KMS-11 (cell line): ENCODE measurements at regions not wholly inside any gene's neighbourhood (a gene's known extent, or its start where the extent isn't known, plus 50 kb on each side); places are given as distances from the start of the nearest gene placed in this dataset.

Experiments used
- H2AFZ ChIP-seq: fragments of 200-600 bp; sonication (generic); 2 replicates; pipeline ENCODE4 v1.6.1; 2016; ENCODE audit warnings: antibody characterized with exemption, mixed run types, low read depth
- H3K27ac ChIP-seq: fragments of 200-600 bp; sonication (generic); 2 replicates; pipeline ENCODE4 v1.6.1; 2016; ENCODE audit warnings: mild to moderate bottlenecking, mixed run types
- H3K27me3 ChIP-seq: fragments of 200-600 bp; sonication (generic); 2 replicates; pipeline ENCODE4 v1.6.1; 2017; ENCODE audit warnings: mild to moderate bottlenecking, low read depth, mixed run types, moderate library complexity; ENCODE audit not compliant: insufficient read depth
- H3K36me3 ChIP-seq: fragments of 200-600 bp; sonication (generic); 2 replicates; pipeline ENCODE4 v1.6.1; 2017; ENCODE audit warnings: mild to moderate bottlenecking, mixed run types; ENCODE audit not compliant: insufficient read depth
- H3K4me1 ChIP-seq: fragments of 200-600 bp; sonication (generic); 2 replicates; pipeline ENCODE4 v1.6.1; 2016; ENCODE audit warnings: mild to moderate bottlenecking, low read depth, mixed run types; ENCODE audit not compliant: poor library complexity, severe bottlenecking
- H3K4me2 ChIP-seq: fragments of 200-600 bp; sonication (generic); 2 replicates; pipeline ENCODE4 v1.7.0; 2016; ENCODE audit warnings: mild to moderate bottlenecking, mixed run types
- H3K4me3 ChIP-seq: fragments of 200-600 bp; sonication (generic); IDR thresholded peaks from 2 replicates; pipeline ENCODE4 v1.6.1; 2017; ENCODE audit warnings: low read depth, low read length, mixed read lengths; ENCODE audit not compliant: insufficient read depth
- H3K79me2 ChIP-seq: fragments of 200-600 bp; sonication (generic); 2 replicates; pipeline ENCODE4 v1.6.1; 2016; ENCODE audit warnings: low read depth, mixed run types; ENCODE audit not compliant: insufficient read depth
- H3K9ac ChIP-seq: fragments of 200-600 bp; sonication (generic); 2 replicates; pipeline ENCODE4 v1.6.1; 2016; ENCODE audit warnings: mild to moderate bottlenecking, mixed run types
- H4K20me1 ChIP-seq: fragments of 200-600 bp; sonication (generic); 2 replicates; pipeline ENCODE4 v1.6.1; 2016; ENCODE audit warnings: mild to moderate bottlenecking, mixed run types; ENCODE audit not compliant: insufficient read depth
- CTCF ChIP-seq: fragments of 200-600 bp; sonication (generic); conservative IDR thresholded peaks from 2 replicates; pipeline ENCODE4 v1.6.1; 2017; ENCODE audit warnings: low read depth, mild to moderate bottlenecking, antibody characterized with exemption, low read length, moderate library complexity, mixed read lengths

GRCh38 chr5:59976342-59976741, 82.8 kb upstream of the PDE4D start:
- Histone ChIP-seq H3K4me2 (no peak overlapping the region), H3K36me3 (no peaks in the 10 kb centered on the region), H2AFZ (no peak overlapping the region), H3K4me3 (no peak overlapping the region), H4K20me1 (no peaks in the 10 kb centered on the region), H3K9ac (no peak overlapping the region), H3K27me3 (no peaks in the 10 kb centered on the region), H3K4me1 (no peaks in the 10 kb centered on the region), H3K27ac (no peak overlapping the region), H3K79me2 (no peaks in the 10 kb centered on the region)
- TF ChIP-seq CTCF, result no peak

- TF ChIP-seq CTCF, result no peak
- no peaks in the 10 kb centered on the region for H3K27me3 ChIP-seq
- H3K4me1 ChIP-seq, result no peaks in the 10 kb centered on the region
- H3K79me2 ChIP-seq, result no peaks in the 10 kb centered on the region
- no peak overlapping the region for H2AFZ ChIP-seq
- H3K4me3 ChIP-seq, result no peak overlapping the region
- H4K20me1 ChIP-seq, result no peaks in the 10 kb centered on the region
- H3K9ac ChIP-seq, result no peak overlapping the region
- no peak overlapping the region for H3K4me2 ChIP-seq
- H3K36me3 ChIP-seq, result no peaks in the 10 kb centered on the region
- no peak overlapping the region for H3K27ac ChIP-seq
Measured at GRCh38 chr5:59972043-59972442, 78.5 kb upstream of the PDE4D start.

- H3K27me3 ChIP-seq, result no peaks in the 10 kb centered on the region
- H2AFZ ChIP-seq, result no peak overlapping the region
- no peak overlapping the region for H3K4me3 ChIP-seq
- H3K9ac ChIP-seq, result no peak overlapping the region
- no peak overlapping the region for H3K4me2 ChIP-seq
- no peaks in the 10 kb centered on the region for H3K36me3 ChIP-seq
- TF ChIP-seq CTCF, result no peak
- no peaks in the 10 kb centered on the region for H3K79me2 ChIP-seq
- H4K20me1 ChIP-seq, result no peaks in the 10 kb centered on the region
- H3K27ac ChIP-seq, result no peak overlapping the region
- no peaks in the 10 kb centered on the region for H3K4me1 ChIP-seq
Measured at GRCh38 chr5:59959330-59959729, 65.8 kb upstream of the PDE4D start.

GRCh38 chr5:59956130-59956783, 62.7 kb upstream of the PDE4D start:
- H2AFZ ChIP-seq, result no peak overlapping the region
- H3K27me3 ChIP-seq, result no peaks in the 10 kb centered on the region

More at GRCh38 chr5:59956130-59956783, 62.7 kb upstream of the PDE4D start:
- Histone ChIP-seq H3K27ac (no peak overlapping the region), H4K20me1 (no peaks in the 10 kb centered on the region), H3K4me1 (no peaks in the 10 kb centered on the region), H3K4me2 (no peak overlapping the region), H3K4me3 (no peak overlapping the region), H3K9ac (no peak overlapping the region), H3K79me2 (no peaks in the 10 kb centered on the region), H3K36me3 (no peaks in the 10 kb centered on the region)
- TF ChIP-seq CTCF, result no peak
